Ovary (tissue), 7 donors: ENCODE measurements at regions not wholly inside any gene's neighbourhood (a gene's known extent, or its start where the extent isn't known, plus 50 kb on each side); places are given as distances from the start of the nearest gene placed in this dataset.

Source experiments
- DNase-seq, 5 donors: peaks; one replicate each; pipeline ENCODE4 v3.0.0-alpha.2; 2019 to 2020
- H3K27ac ChIP-seq, 2 donors: fragments of 200-600 bp; one replicate each; pipeline versions ENCODE4 v1.5.1 to v1.8.0; 2019 to 2022
- H3K27me3 ChIP-seq: fragments of 200-600 bp; one replicate; pipeline ENCODE4 v1.8.0; 2022
- H3K36me3 ChIP-seq: fragments of 200-600 bp; sonication (generic); one replicate; pipeline ENCODE4 v1.5.1; 2019
- H3K4me1 ChIP-seq: one replicate; pipeline ENCODE4 v1.8.1; 2013; ENCODE audit warnings: mild to moderate bottlenecking, moderate library complexity; ENCODE audit not compliant: insufficient read depth
- H3K4me3 ChIP-seq: fragments of 200-600 bp; sonication (generic); one replicate; pipeline ENCODE4 v1.5.1; 2017
- H3K9me3 ChIP-seq, 2 donors: fragments of 200-600 bp in 1 of 2; sonication (generic) in 1 of 2; one replicate each; pipeline versions ENCODE4 v1.5.1 to v1.8.1; 2013 to 2019; ENCODE audit warnings: mild to moderate bottlenecking in 1 of 2, moderate library complexity in 1 of 2
- EP300 ChIP-seq: sonication (generic); formaldehyde crosslinking; IDR thresholded peaks from one replicate; pipeline ENCODE4 v1.6.1; 2017; ENCODE audit warnings: antibody characterized with exemption
- POLR2A ChIP-seq: fragments of 450-650 bp; IDR thresholded peaks from one replicate; pipeline ENCODE4 v1.6.1; 2017; ENCODE audit warnings: antibody characterized with exemption, mild to moderate bottlenecking, moderate library complexity
- WGBS, 3 donors: extraction: QIAGEN DNeasy Blood & Tissue Kit in 1 of 3; methylation state at CpG; one replicate each; pipeline versions ENCODE4 v1.1.5 to v1.1.7; 2013 to 2017; 5-methylcytosine and 5-hydroxymethylcytosine counted together
- intact Hi-C, 4 donors: fragments of 100-400 bp; cut with DNase I; formaldehyde crosslinking; loops; one replicate each; pipeline versions ENCODE4 v1.11.0 to v1.15.1; 2022 to 2023
- TF ChIP-seq, protein P1 (sequence below), 3 donors: fragments of 450-650 bp in 2 of 3; fragments of 200-600 bp in 1 of 3; IDR thresholded peaks; one replicate each; pipeline versions ENCODE4 v1.5.1 to v1.8.0; 2016 to 2022; ENCODE audit warnings: antibody characterized with exemption in 3 of 3, mild to moderate bottlenecking in 1 of 3
- donor health status: DM: no; HTN: no; CAD: no; lungs with moderate emphysema.
- donor health status: DM: no; HTN: no; CAD: no.
- donor health status: Bipolar disorder and iron deficiency.
- donor health status: DM: no; HTN: no; CAD: no.
- donor health status: DM: yes; HTN: yes; CAD: no.

DNA sequence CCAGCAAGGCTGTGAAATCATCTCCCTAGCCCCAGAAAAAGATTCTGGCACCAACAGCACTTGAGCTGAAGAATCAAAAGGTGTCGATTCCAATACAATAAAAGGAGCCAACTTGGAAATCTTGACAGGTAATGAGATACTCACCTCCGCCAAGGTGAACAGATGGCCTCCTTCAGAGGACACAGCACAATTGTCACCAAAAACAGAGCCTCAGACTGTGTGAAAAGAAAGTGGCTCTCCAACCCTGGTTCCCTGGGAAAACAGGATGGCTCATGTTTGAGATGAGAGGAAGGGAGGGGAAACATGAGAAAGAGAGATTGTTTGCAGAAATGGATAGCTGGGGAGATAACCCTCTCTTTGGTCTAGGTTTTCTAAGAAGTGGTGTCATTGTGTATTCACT lies 168.9 kb downstream of the HS3ST1 start:
- Histone ChIP-seq H3K4me3 (no peak overlapping the region), H3K4me1 (no peaks in the 10 kb centered on the region), H3K36me3 (no peaks in the 10 kb centered on the region), H3K27ac (no peak overlapping the region), H3K27me3 (no peaks in the 10 kb centered on the region), H3K9me3 (no peaks in the 10 kb centered on the region)
- DNase-seq = no peak
- no peak for TF ChIP-seq POLR2A
- TF ChIP-seq, protein P1, sequence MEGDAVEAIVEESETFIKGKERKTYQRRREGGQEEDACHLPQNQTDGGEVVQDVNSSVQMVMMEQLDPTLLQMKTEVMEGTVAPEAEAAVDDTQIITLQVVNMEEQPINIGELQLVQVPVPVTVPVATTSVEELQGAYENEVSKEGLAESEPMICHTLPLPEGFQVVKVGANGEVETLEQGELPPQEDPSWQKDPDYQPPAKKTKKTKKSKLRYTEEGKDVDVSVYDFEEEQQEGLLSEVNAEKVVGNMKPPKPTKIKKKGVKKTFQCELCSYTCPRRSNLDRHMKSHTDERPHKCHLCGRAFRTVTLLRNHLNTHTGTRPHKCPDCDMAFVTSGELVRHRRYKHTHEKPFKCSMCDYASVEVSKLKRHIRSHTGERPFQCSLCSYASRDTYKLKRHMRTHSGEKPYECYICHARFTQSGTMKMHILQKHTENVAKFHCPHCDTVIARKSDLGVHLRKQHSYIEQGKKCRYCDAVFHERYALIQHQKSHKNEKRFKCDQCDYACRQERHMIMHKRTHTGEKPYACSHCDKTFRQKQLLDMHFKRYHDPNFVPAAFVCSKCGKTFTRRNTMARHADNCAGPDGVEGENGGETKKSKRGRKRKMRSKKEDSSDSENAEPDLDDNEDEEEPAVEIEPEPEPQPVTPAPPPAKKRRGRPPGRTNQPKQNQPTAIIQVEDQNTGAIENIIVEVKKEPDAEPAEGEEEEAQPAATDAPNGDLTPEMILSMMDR (IDR thresholded peaks at IDR 0.05) = no peak
- no peak for TF ChIP-seq EP300
- WGBS, 3 donors = 91 to 96% (median 94%) methylated on average over 2 of the region's 2 CpGs
- intact Hi-C loops = no loop called here

GRCh38 chr4:11252149-11252548 lies 176.5 kb downstream of the HS3ST1 start:
- 86 to 89% (median 89%) methylated on average over 3 of the region's 3 CpGs for WGBS, 3 donors
- H3K27me3 ChIP-seq = no peaks in the 10 kb centered on the region
- H3K27ac ChIP-seq = no peak overlapping the region
- no peak overlapping the region for H3K4me3 ChIP-seq
- no peak for DNase-seq
- no peaks in the 10 kb centered on the region for H3K36me3 ChIP-seq
- H3K9me3 ChIP-seq = no peaks in the 10 kb centered on the region
- no peaks in the 10 kb centered on the region for H3K4me1 ChIP-seq
- TF ChIP-seq, protein P1 (IDR thresholded peaks at IDR 0.05) = no peak
- TF ChIP-seq POLR2A = no peak
- TF ChIP-seq EP300 = no peak
- intact Hi-C loops = no loop called here

DNA sequence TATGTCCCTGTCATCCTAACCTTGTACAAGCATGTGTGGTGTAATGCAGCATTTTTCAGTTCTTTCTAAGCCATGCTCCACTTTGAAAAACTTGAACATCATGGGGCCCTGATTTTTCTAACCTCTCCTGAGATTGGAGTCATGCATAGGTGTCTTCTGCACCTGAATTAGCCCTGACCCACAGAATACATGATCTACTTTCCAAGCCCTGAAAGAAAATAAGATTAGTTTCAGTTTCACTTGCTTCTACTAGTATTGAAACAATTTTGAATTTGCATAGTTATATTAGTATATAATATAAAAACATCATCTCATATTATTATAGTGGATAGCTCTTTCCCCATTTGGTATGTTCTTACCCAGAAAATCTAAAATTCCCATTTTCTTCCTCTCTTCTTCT lies 178.2 kb downstream of the HS3ST1 start:
- no peaks in the 10 kb centered on the region for H3K36me3 ChIP-seq
- no peaks in the 10 kb centered on the region for H3K9me3 ChIP-seq
- no peak for DNase-seq
- H3K27ac ChIP-seq = no peak overlapping the region
- intact Hi-C loops = no loop called here
- TF ChIP-seq, protein P1 (IDR thresholded peaks at IDR 0.05) = no peak
- no peak for TF ChIP-seq EP300
- no peak for TF ChIP-seq POLR2A
- no peak overlapping the region for H3K4me3 ChIP-seq
- H3K4me1 ChIP-seq = no peaks in the 10 kb centered on the region
- H3K27me3 ChIP-seq = no peaks in the 10 kb centered on the region

DNA sequence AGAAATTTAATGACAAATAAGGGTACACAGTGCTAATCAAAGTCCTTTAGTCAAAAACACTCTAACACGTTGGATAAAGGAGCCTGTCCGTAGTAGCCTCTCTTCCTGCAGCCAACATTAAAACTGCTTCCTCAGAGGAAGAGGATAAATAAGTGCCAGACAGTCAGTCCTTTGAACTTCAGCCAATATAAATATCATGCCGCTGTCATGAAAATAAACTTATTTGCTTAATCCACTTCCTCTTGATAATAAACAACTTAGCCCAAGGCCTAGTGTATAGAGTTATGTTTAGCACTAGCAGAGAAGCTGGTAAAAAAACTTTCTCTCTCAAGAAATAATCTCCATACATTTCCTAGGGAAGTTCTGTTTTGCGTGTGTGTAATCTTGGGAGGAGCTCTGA lies 196.7 kb downstream of the HS3ST1 start:
- H3K4me3 ChIP-seq = no peak overlapping the region
- H3K27me3 ChIP-seq = no peaks in the 10 kb centered on the region
- no peaks in the 10 kb centered on the region for H3K36me3 ChIP-seq
- intact Hi-C loops = no loop called here
- H3K27ac ChIP-seq = no peak overlapping the region
- no peak for TF ChIP-seq EP300
- TF ChIP-seq, protein P1 (IDR thresholded peaks at IDR 0.05) = no peak
- TF ChIP-seq POLR2A = no peak
- no peak for DNase-seq
- peaks cover 11% of the 10 kb centered on the region for H3K4me1 ChIP-seq
- 1 to 10% (median 2%) methylated on average over 4 of the region's 4 CpGs for WGBS, 3 donors
- H3K9me3 ChIP-seq = no peaks in the 10 kb centered on the region

DNA sequence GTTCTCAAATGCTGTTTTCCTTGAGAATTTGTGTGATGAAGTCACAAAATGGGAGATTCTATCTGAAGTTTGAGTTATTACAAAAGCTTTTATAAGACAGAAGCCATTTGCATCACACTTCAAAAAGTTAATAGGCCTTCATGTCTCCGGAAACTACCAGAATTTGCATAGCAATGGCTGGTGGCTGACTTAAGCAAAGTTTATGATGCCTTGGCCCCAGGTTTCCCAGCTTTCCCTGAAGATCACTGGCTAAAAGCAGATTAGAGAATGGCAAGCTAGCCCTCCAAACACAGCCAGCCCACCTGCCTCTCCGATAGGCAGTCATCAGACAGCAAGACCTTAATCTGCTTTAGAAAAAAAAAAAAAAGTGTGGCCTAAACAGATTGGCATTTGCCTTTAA lies 197.8 kb downstream of the HS3ST1 start:
- Histone ChIP-seq H3K36me3 (no peaks in the 10 kb centered on the region), H3K27ac (no peak overlapping the region), H3K4me3 (no peak overlapping the region), H3K9me3 (no peaks in the 10 kb centered on the region), H3K4me1 (peaks cover 11% of the 10 kb centered on the region), H3K27me3 (no peaks in the 10 kb centered on the region)
- intact Hi-C loops = no loop called here
- TF ChIP-seq, protein P1 (IDR thresholded peaks at IDR 0.05) = no peak
- TF ChIP-seq EP300 (no peak), POLR2A (no peak)
- WGBS, 3 donors = 95 to 100% (median 96%) methylated on average over 2 of the region's 2 CpGs
- no peak for DNase-seq
